SK-N-SH (cell line): ENCODE measurements at regions not wholly inside any gene's neighbourhood (a gene's known extent, or its start where the extent isn't known, plus 50 kb on each side); places are given as distances from the start of the nearest gene placed in this dataset.

ENCODE experiments used
- EP300 ChIP-seq, 2 experiments: IDR thresholded peaks; 2 replicates each; pipeline versions ENCODE4 v1.4.0 to v1.6.1; 2012; ENCODE audit warnings: borderline replicate concordance in 1 of 2, low read depth in 1 of 2, low read length in 1 of 2
- FOSL2 ChIP-seq: IDR thresholded peaks from 2 replicates; pipeline ENCODE4 v1.4.0; 2012; ENCODE audit warnings: low read depth, mild to moderate bottlenecking, moderate library complexity, borderline replicate concordance
- FOXM1 ChIP-seq: IDR thresholded peaks from 2 replicates; pipeline ENCODE4 v1.4.0; 2012; ENCODE audit warnings: low read depth, mild to moderate bottlenecking
- JUND ChIP-seq: IDR thresholded peaks from 2 replicates; pipeline ENCODE4 v1.4.0; 2012
- POLR2AphosphoS5 ChIP-seq: IDR thresholded peaks from 2 replicates; pipeline ENCODE4 v1.6.1; 2012; ENCODE audit warnings: low read depth, low read length
- TAF1 ChIP-seq: IDR thresholded peaks from 2 replicates; pipeline ENCODE4 v1.6.1; 2012; ENCODE audit warnings: low read depth, mild to moderate bottlenecking, low read length, moderate library complexity, borderline replicate concordance
- TCF12 ChIP-seq: IDR thresholded peaks from 2 replicates; pipeline ENCODE4 v1.4.0; 2012
- TF ChIP-seq, protein P1 (sequence below): fragments of 200-600 bp; sonication (generic); IDR thresholded peaks from 2 replicates; pipeline ENCODE4 v1.6.1; 2017; ENCODE audit warnings: antibody characterized with exemption, mild to moderate bottlenecking, moderate library complexity
- TF ChIP-seq, protein P2 (sequence below): fragments of 150-350 bp; IDR thresholded peaks from 2 replicates; pipeline ENCODE4 v1.6.1; 2017; ENCODE audit warnings: antibody characterized with exemption, low read length, low read depth, borderline replicate concordance

GRCh38 chr13:105363261-105364190, 1171.9 kb downstream of the EFNB2 start:
- TF ChIP-seq JUND = no peak
- TF ChIP-seq POLR2AphosphoS5 = no peak
- TF ChIP-seq, protein P1, sequence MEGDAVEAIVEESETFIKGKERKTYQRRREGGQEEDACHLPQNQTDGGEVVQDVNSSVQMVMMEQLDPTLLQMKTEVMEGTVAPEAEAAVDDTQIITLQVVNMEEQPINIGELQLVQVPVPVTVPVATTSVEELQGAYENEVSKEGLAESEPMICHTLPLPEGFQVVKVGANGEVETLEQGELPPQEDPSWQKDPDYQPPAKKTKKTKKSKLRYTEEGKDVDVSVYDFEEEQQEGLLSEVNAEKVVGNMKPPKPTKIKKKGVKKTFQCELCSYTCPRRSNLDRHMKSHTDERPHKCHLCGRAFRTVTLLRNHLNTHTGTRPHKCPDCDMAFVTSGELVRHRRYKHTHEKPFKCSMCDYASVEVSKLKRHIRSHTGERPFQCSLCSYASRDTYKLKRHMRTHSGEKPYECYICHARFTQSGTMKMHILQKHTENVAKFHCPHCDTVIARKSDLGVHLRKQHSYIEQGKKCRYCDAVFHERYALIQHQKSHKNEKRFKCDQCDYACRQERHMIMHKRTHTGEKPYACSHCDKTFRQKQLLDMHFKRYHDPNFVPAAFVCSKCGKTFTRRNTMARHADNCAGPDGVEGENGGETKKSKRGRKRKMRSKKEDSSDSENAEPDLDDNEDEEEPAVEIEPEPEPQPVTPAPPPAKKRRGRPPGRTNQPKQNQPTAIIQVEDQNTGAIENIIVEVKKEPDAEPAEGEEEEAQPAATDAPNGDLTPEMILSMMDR = no peak
- no peak for TF ChIP-seq FOSL2
- no peak for TF ChIP-seq EP300 (IDR thresholded peaks at IDR 0.05; ENCODE audit: borderline replicate concordance in 1 of 2, low read depth in 1 of 2, low read length in 1 of 2)
- no peak for TF ChIP-seq FOXM1
- no peak for TF ChIP-seq TCF12
- TF ChIP-seq, protein P2, sequence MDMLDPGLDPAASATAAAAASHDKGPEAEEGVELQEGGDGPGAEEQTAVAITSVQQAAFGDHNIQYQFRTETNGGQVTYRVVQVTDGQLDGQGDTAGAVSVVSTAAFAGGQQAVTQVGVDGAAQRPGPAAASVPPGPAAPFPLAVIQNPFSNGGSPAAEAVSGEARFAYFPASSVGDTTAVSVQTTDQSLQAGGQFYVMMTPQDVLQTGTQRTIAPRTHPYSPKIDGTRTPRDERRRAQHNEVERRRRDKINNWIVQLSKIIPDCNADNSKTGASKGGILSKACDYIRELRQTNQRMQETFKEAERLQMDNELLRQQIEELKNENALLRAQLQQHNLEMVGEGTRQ = no peak
- no peak for TF ChIP-seq TAF1
